ENCODE measurements at regions not wholly inside any gene's neighbourhood (a gene's known extent, or its start where the extent isn't known, plus 50 kb on each side); places are given as distances from the start of the nearest gene placed in this dataset.

DNA sequence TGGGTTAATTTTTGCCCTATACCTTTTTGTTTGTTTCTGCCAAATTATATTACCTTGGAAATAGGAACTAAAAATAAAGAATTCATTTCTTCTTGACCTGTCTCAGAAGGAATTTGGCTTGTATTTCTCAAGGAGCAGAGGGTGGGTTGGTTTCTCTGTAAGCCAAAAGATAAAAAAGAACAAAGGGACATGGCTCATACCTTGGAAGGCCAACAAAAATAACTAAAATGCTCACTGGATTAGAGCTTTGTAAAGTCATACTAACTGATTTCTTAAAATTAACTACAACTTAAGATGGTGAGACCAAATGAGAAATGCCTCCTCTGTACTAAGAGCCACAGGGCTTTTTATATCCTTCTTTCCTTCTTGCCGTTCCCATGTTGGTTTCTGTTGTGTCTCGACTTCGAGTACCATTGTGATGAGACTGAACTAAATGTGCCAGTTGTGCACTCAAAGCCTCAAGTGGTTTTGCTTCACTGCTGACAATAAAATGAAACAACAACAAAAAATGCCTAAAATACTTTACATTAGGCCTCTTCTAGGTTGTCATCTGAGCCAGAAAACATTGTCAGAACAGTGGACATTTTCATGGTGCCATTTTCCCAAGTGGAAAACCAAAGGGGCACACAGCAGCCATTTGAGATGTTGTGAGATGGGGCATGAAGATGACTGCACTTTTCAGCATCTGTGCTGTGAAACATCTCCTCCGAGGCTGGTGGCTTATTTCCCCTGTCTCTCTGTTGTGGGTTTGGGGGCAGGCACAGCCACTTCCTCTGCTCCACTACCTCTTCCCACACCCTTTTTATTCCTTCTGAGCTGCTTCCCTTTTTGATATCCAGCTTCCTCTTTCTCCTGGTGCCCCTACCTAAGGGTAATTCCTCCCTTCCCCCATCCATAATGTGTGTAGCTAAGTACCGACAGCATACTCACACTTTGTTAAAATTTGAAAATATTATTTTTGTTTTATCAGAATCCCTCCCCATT lies 51.8 kb upstream of the AGR3 start:
- no peak overlapping the region for H3K4me3 ChIP-seq
- no peak for DNase-seq
- peaks cover 0 to 13% (median 3%) of the 10 kb centered on the region in 3 donors for H3K4me1 ChIP-seq
- H3K9me3 ChIP-seq = no peaks in the 10 kb centered on the region
- intact Hi-C loops (cut with DNase I) = no loop called here
- no peak overlapping the region for H3K27ac ChIP-seq
- 74% methylated on average over 5 of the region's 5 CpGs for WGBS, 2 donors
- TF ChIP-seq, protein P1, sequence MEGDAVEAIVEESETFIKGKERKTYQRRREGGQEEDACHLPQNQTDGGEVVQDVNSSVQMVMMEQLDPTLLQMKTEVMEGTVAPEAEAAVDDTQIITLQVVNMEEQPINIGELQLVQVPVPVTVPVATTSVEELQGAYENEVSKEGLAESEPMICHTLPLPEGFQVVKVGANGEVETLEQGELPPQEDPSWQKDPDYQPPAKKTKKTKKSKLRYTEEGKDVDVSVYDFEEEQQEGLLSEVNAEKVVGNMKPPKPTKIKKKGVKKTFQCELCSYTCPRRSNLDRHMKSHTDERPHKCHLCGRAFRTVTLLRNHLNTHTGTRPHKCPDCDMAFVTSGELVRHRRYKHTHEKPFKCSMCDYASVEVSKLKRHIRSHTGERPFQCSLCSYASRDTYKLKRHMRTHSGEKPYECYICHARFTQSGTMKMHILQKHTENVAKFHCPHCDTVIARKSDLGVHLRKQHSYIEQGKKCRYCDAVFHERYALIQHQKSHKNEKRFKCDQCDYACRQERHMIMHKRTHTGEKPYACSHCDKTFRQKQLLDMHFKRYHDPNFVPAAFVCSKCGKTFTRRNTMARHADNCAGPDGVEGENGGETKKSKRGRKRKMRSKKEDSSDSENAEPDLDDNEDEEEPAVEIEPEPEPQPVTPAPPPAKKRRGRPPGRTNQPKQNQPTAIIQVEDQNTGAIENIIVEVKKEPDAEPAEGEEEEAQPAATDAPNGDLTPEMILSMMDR (IDR thresholded peaks at IDR 0.05) = no peak
- no peak for TF ChIP-seq POLR2A (IDR thresholded peaks at IDR 0.05)
- H3K36me3 ChIP-seq = no peaks in the 10 kb centered on the region
- H3K27me3 ChIP-seq = no peaks in the 10 kb centered on the region

DNA sequence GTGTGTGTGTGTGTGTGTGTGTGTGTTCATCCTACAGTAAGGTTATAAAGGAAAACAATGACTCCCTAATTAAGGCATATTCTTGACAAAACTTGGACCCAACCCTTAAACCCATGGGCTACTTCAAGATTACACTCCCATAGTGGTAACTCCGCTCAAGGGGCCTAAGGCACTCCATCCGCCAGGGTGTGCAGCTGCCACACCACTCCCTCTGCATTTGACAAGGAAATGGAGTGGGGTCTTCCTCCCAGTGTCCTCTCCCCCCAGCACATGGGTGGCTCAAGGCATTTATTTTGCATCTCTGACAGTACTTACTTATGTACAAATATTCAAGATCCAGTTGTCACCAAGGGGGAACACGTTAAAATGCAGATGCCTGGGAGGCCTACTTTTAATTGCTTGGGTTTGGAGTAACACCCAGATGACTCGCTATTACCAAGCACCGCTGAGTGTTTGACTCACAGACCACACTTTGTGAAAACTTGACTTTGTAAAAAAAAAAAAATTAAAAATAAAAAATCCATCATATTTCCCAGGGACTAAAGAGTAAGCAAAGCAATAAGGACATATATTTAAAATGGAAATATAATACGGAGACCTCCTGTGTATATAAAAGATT lies 53.0 kb upstream of the AGR3 start:
- Histone ChIP-seq H3K36me3 (no peaks in the 10 kb centered on the region), H3K4me3 (no peak overlapping the region), H3K4me1 (peaks cover 0 to 13% (median 3%) of the 10 kb centered on the region in 3 donors), H3K27ac (peak overlapping the region in 2 of 4 donors; percentile 20 to 38), H3K9me3 (no peaks in the 10 kb centered on the region), H3K27me3 (no peaks in the 10 kb centered on the region)
- intact Hi-C loops (cut with DNase I) = no loop called here
- TF ChIP-seq, protein P1 (IDR thresholded peaks at IDR 0.05) = no peak
- TF ChIP-seq POLR2A (IDR thresholded peaks at IDR 0.05) = no peak
- DNase-seq = no peak
- WGBS, 2 donors = 57 to 70% methylated on average over 6 of the region's 6 CpGs

DNA sequence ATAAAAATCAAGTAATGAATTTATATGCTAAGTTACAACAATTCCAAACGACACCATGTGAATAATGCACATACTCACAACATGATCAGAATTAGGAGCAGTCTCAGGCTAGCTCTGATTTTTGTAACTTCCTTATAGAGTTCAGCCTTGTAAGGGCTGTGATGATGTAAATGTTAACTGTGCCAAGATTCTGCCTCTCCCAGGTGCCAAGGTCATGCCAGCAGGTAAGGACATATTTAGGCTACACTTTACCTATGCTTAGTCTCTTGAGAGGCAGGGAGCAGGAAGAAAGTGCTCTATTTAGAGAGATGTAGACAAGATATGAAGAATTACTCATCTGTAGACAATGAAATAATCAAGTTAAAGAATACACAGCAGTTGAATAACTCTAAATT lies 53.6 kb upstream of the AGR3 start:
- intact Hi-C loops (cut with DNase I) = no loop called here
- TF ChIP-seq, protein P1 (IDR thresholded peaks at IDR 0.05) = no peak
- TF ChIP-seq POLR2A (IDR thresholded peaks at IDR 0.05) = no peak
- H3K36me3 ChIP-seq = no peaks in the 10 kb centered on the region
- peaks cover 0 to 13% (median 3%) of the 10 kb centered on the region in 3 donors for H3K4me1 ChIP-seq
- DNase-seq = no peak
- WGBS, 2 donors = 38 to 46% methylated on average over 1 of the region's 1 CpG
- peak overlapping the region in 2 of 4 donors; percentile 20 to 38 for H3K27ac ChIP-seq
- H3K27me3 ChIP-seq = no peaks in the 10 kb centered on the region
- no peak overlapping the region for H3K4me3 ChIP-seq
- H3K9me3 ChIP-seq = no peaks in the 10 kb centered on the region

DNA sequence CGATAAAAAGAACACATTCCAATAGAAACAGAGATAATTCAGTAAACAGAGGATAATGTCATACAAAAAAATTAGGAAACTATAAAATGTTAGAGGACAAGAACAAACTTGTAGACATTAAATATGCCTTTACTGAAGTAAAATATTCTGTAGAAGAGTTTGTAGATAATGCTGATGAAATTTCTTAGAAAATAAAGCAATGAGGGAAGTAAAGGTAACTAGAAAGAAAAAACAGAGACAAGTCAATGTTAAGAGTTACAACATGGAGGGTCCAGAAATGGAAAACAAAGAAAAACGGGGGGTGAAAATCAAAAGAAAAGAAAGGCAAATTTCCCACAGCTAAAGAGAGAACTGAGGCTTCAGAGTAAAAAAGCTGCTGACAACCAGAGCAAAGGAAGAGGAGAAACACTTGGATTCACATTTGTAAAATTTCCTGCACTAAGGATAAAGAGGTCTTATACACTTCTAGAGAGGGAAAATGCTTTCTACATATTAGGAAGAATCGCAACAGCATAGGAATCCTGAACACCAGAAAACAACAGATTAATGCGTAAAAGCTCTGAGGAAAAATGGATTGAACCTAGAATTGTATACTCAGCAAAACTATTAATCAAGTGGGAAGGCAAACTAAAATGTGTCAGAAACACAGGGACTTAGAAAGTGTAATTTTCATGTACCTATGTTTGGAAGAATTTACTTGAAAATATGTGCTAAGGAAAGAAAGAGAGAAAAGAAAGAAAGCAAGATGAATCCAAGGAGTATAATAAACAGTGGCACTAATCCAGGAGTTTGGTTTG lies 55.0 kb upstream of the AGR3 start:
- H3K27ac ChIP-seq = no peak overlapping the region
- 77 to 84% methylated on average over 4 of the region's 4 CpGs for WGBS, 2 donors
- peaks cover 0 to 13% (median 3%) of the 10 kb centered on the region in 3 donors for H3K4me1 ChIP-seq
- intact Hi-C loops (cut with DNase I) = no loop called here
- no peak for TF ChIP-seq POLR2A (IDR thresholded peaks at IDR 0.05)
- TF ChIP-seq, protein P1 (IDR thresholded peaks at IDR 0.05) = no peak
- no peaks in the 10 kb centered on the region for H3K9me3 ChIP-seq
- no peaks in the 10 kb centered on the region for H3K27me3 ChIP-seq
- H3K36me3 ChIP-seq = no peaks in the 10 kb centered on the region
- H3K4me3 ChIP-seq = no peak overlapping the region
- DNase-seq = no peak
